Stomach (tissue), 4 donors: ENCODE measurements at regions not wholly inside any gene's neighbourhood (a gene's known extent, or its start where the extent isn't known, plus 50 kb on each side); places are given as distances from the start of the nearest gene placed in this dataset.

Experiments
- EP300 ChIP-seq: sonication (generic); formaldehyde crosslinking; IDR thresholded peaks from one replicate; pipeline ENCODE4 v1.6.1; 2017; ENCODE audit warnings: antibody characterized with exemption
- POLR2A ChIP-seq, 4 donors: fragments of 450-650 bp; IDR thresholded peaks; one replicate each; pipeline ENCODE4 v1.6.1; 2016; ENCODE audit warnings: antibody characterized with exemption in 4 of 4, control low read depth in 2 of 4, mild to moderate bottlenecking in 1 of 4, moderate library complexity in 1 of 4
- POLR2AphosphoS5 ChIP-seq, 3 donors: sonication (generic); formaldehyde crosslinking; IDR thresholded peaks; one replicate each; pipeline ENCODE4 v1.6.1; 2016; ENCODE audit warnings: antibody characterized with exemption in 3 of 3
- TF ChIP-seq, protein P1 (sequence below), 7 experiments: fragments of 450-650 bp in 4 of 7; fragments of 200-600 bp in 3 of 7; sonication (generic) in 3 of 7; IDR thresholded peaks; one replicate each; pipeline ENCODE4 v1.5.1; 2016 to 2019; ENCODE audit warnings: antibody characterized with exemption in 7 of 7, control low read depth in 2 of 7, mild to moderate bottlenecking in 1 of 7

DNA sequence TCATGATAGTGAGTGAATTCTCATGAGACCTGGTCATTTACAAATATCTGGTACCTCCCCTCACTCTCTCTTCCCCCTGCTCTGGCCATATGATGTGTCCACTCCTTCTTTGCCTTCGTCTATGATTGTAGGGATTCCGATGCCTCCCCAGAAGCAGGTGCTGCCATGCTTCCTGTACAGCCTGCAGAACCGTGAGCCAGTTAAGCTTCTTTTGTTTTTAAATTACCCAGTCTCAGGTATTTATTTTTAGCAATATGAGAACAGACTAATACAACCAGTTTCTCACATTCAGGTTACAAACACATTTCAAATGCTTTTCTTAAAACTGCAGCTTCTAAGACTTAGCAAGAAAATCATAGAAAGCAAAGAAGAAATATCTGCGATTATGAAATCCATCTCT is 321.2 kb upstream of the CDH7 start:
- TF ChIP-seq, protein P1, sequence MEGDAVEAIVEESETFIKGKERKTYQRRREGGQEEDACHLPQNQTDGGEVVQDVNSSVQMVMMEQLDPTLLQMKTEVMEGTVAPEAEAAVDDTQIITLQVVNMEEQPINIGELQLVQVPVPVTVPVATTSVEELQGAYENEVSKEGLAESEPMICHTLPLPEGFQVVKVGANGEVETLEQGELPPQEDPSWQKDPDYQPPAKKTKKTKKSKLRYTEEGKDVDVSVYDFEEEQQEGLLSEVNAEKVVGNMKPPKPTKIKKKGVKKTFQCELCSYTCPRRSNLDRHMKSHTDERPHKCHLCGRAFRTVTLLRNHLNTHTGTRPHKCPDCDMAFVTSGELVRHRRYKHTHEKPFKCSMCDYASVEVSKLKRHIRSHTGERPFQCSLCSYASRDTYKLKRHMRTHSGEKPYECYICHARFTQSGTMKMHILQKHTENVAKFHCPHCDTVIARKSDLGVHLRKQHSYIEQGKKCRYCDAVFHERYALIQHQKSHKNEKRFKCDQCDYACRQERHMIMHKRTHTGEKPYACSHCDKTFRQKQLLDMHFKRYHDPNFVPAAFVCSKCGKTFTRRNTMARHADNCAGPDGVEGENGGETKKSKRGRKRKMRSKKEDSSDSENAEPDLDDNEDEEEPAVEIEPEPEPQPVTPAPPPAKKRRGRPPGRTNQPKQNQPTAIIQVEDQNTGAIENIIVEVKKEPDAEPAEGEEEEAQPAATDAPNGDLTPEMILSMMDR (IDR thresholded peaks at IDR 0.05): no peak
- no peak for TF ChIP-seq POLR2A (IDR thresholded peaks at IDR 0.05)
- TF ChIP-seq POLR2AphosphoS5 (IDR thresholded peaks at IDR 0.05): no peak
- no peak for TF ChIP-seq EP300
